ENCODE measurements at regions not wholly inside any gene's neighbourhood (a gene's known extent, or its start where the extent isn't known, plus 50 kb on each side); places are given as distances from the start of the nearest gene placed in this dataset.
A peak's percentile ranks its signal among the peaks of the same experiment; 100 is the strongest.

GRCh38 chr9:107628444-107628843, 138.9 kb upstream of the KLF4 start:
- Mint-ChIP-seq H3K4me1 (peaks cover 48 to 49% of the 10 kb centered on the region in 2 experiments), H3K36me3 (ENCODE audit: insufficient read depth in 1 of 3, low read depth in 3 of 3) (no peaks in the 10 kb centered on the region; a peak in 1 of 7 replicates), H3K9me3 (no peaks in the 10 kb centered on the region; a peak in 1 of 5 replicates), H3K27ac (0 out of 7 replicates have a peak overlapping the region, but pooled peaks of 1 of the 3 experiments have one; percentile 20), H3K27me3 (ENCODE audit: low read depth) (peaks cover 5% of the 10 kb centered on the region), H3K4me3 (no peak overlapping the region)
- Histone ChIP-seq H4K5ac (ENCODE audit: insufficient read length, low read depth, low read length) (no peak overlapping the region), H3K56ac (ENCODE audit: insufficient read length, low read depth, low read length) (no peak overlapping the region), H4K91ac (ENCODE audit: insufficient read length, low read depth, low read length) (no peak overlapping the region), H3K9me3 (ENCODE audit: control insufficient read depth, low read depth, low read length) (no peaks in the 10 kb centered on the region), H3K23me2 (ENCODE audit: insufficient read length, low read depth, low read length, poor library complexity, severe bottlenecking) (no peaks in the 10 kb centered on the region), H3K27ac (ENCODE audit: insufficient read length, low read depth, low read length) (no peak overlapping the region), H3K27me3 (ENCODE audit: insufficient read depth, low read length) (no peaks in the 10 kb centered on the region), H3K79me1 (ENCODE audit: insufficient read depth, low read depth, low read length, poor library complexity, severe bottlenecking) (no peaks in the 10 kb centered on the region), H3K23ac (ENCODE audit: insufficient read length, low read depth, low read length) (no peak overlapping the region), H2BK15ac (ENCODE audit: low read depth, low read length) (no peak overlapping the region), H2BK20ac (ENCODE audit: low read depth, low read length, poor library complexity, severe bottlenecking) (no peak overlapping the region), H2AK5ac (ENCODE audit: insufficient read length, low read length) (no peak overlapping the region), H3K4me2 (ENCODE audit: insufficient read depth, insufficient read length, low read length) (no peak overlapping the region), H3K14ac (ENCODE audit: insufficient read depth, low read length) (no peak overlapping the region), H3T11ph (ENCODE audit: low read length) (no peak overlapping the region), H3K9ac (ENCODE audit: extremely low read depth, insufficient read length, low read length) (no peak overlapping the region), H2BK120ac (ENCODE audit: low read depth, low read length, poor library complexity, severe bottlenecking) (no peak overlapping the region), H3K18ac (ENCODE audit: insufficient read length, low read depth, low read length) (no peak overlapping the region), H2BK5ac (ENCODE audit: insufficient read length, low read length) (no peak overlapping the region), H4K20me1 (ENCODE audit: control insufficient read depth, insufficient read depth, insufficient read length) (no peaks in the 10 kb centered on the region), H2AFZ (ENCODE audit: low read length) (no peak overlapping the region), H3K4ac (ENCODE audit: low read depth, low read length) (no peak overlapping the region), H3K4me1 (ENCODE audit: insufficient read depth, low read length) (peaks cover 17% of the 10 kb centered on the region), H3K79me2 (ENCODE audit: insufficient read depth, low read length) (no peaks in the 10 kb centered on the region), H4K8ac (replicated peaks; ENCODE audit: insufficient read length, low read depth, low read length) (no peak overlapping the region), H2BK12ac (ENCODE audit: insufficient read length, low read depth, low read length) (no peak overlapping the region)
- WGBS (ENCODE audit: extremely low coverage, insufficient read length, low lambda C conversion rate) = no CpG with 5 or more reads among the region's 11 CpGs
- no peak for DNase-seq
- TF ChIP-seq, protein P1, sequence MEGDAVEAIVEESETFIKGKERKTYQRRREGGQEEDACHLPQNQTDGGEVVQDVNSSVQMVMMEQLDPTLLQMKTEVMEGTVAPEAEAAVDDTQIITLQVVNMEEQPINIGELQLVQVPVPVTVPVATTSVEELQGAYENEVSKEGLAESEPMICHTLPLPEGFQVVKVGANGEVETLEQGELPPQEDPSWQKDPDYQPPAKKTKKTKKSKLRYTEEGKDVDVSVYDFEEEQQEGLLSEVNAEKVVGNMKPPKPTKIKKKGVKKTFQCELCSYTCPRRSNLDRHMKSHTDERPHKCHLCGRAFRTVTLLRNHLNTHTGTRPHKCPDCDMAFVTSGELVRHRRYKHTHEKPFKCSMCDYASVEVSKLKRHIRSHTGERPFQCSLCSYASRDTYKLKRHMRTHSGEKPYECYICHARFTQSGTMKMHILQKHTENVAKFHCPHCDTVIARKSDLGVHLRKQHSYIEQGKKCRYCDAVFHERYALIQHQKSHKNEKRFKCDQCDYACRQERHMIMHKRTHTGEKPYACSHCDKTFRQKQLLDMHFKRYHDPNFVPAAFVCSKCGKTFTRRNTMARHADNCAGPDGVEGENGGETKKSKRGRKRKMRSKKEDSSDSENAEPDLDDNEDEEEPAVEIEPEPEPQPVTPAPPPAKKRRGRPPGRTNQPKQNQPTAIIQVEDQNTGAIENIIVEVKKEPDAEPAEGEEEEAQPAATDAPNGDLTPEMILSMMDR (conservative IDR thresholded peaks at IDR 0.05) = no peak
